Esophagus squamous epithelium (tissue), 5 donors: ENCODE measurements at regions not wholly inside any gene's neighbourhood (a gene's known extent, or its start where the extent isn't known, plus 50 kb on each side); places are given as distances from the start of the nearest gene placed in this dataset.

Experiments used
- DNase-seq: peaks from one replicate; lab custom pipeline; 2025; lab: John Stamatoyannopoulos, UW
- H3K27ac ChIP-seq, 4 donors: fragments of 200-600 bp; sonication (generic); one replicate each; pipeline ENCODE4 v1.5.1; 2016 to 2019; ENCODE audit warnings: mild to moderate bottlenecking in 1 of 4
- H3K27me3 ChIP-seq, 4 donors: fragments of 200-600 bp; sonication (generic); 1 replicate in 3 of 4; 2 replicates in 1 of 4; pipeline versions ENCODE4 v1.5.1 to v1.6.0; 2017 to 2021; ENCODE audit warnings: antibody characterized with exemption in 1 of 4
- H3K36me3 ChIP-seq, 3 donors: fragments of 200-600 bp; sonication (generic); one replicate each; pipeline ENCODE4 v1.5.1; 2016 to 2019
- H3K4me1 ChIP-seq, 3 donors: fragments of 200-600 bp; sonication (generic); one replicate each; pipeline ENCODE4 v1.5.1; 2017 to 2019
- H3K4me3 ChIP-seq, 4 donors: fragments of 200-600 bp; sonication (generic); 1 replicate in 3 of 4; 2 replicates in 1 of 4; pipeline ENCODE4 v1.5.1; 2016 to 2019; ENCODE audit warnings: mild to moderate bottlenecking in 2 of 4, moderate library complexity in 1 of 4
- H3K9me3 ChIP-seq, 3 donors: fragments of 200-600 bp; sonication (generic); one replicate each; pipeline ENCODE4 v1.5.1; 2016 to 2019
- CTCF ChIP-seq, 6 experiments: fragments of 450-650 bp in 4 of 6; fragments of 200-600 bp in 2 of 6; sonication (generic) in 2 of 6; IDR thresholded peaks; one replicate each; pipeline ENCODE4 v1.5.1; 2016 to 2019; ENCODE audit warnings: antibody characterized with exemption in 6 of 6, mild to moderate bottlenecking in 4 of 6, moderate library complexity in 4 of 6
- POLR2A ChIP-seq, 4 donors: fragments of 450-650 bp; IDR thresholded peaks; one replicate each; pipeline ENCODE4 v1.6.1; 2017; ENCODE audit warnings: antibody characterized with exemption in 4 of 4, mild to moderate bottlenecking in 4 of 4, moderate library complexity in 3 of 4
- WGBS, 2 donors: methylation state at CpG; one replicate each; pipeline ENCODE4 v1.1.5; 2018; 5-methylcytosine and 5-hydroxymethylcytosine counted together
- intact Hi-C: fragments of 100-400 bp; cut with DNase I; formaldehyde crosslinking; loops from one replicate; pipeline ENCODE4 v1.15.0; 2022
- donor health status: DM: yes; HTN: yes; CAD: no.

- intact Hi-C loops, result no loop called here
- WGBS, 2 donors, result 66 to 77% methylated on average over 9 of the region's 9 CpGs
Observed at GRCh38 chr14:98189511-98189910, 1082.5 kb downstream of the BCL11B start.

GRCh38 chr14:98189944-98190343 lies 1082.1 kb downstream of the BCL11B start:
- TF ChIP-seq CTCF (IDR thresholded peaks at IDR 0.05) (no peak), POLR2A (IDR thresholded peaks at IDR 0.05) (no peak)
- 83 to 100% methylated on average over 1 of the region's 1 CpG for WGBS, 2 donors
- Histone ChIP-seq H3K27ac (peak overlapping the region in 2 of 4 donors; percentile 31 to 43), H3K9me3 (no peaks in the 10 kb centered on the region), H3K27me3 (no peaks in the 10 kb centered on the region), H3K4me3 (no peak overlapping the region), H3K4me1 (peaks cover 0 to 15% (median 0%) of the 10 kb centered on the region in 3 donors), H3K36me3 (no peaks in the 10 kb centered on the region)
- intact Hi-C loops, result no loop called here
- no peak for DNase-seq

More at GRCh38 chr14:98189511-98189910, 1082.5 kb downstream of the BCL11B start:
- Histone ChIP-seq H3K27ac (peak overlapping the region in 3 of 4 donors; percentile 20 to 52 (median 49)), H3K4me1 (peaks cover 0 to 15% (median 0%) of the 10 kb centered on the region in 3 donors), H3K27me3 (no peaks in the 10 kb centered on the region), H3K4me3 (no peak overlapping the region), H3K9me3 (no peaks in the 10 kb centered on the region), H3K36me3 (no peaks in the 10 kb centered on the region)
- DNase-seq, result no peak
- TF ChIP-seq CTCF (IDR thresholded peaks at IDR 0.05) (no peak), POLR2A (IDR thresholded peaks at IDR 0.05) (peak in 1 of 4 donors; percentile 35)

- Histone ChIP-seq H3K27me3 (no peaks in the 10 kb centered on the region), H3K4me1 (peaks cover 0 to 9% (median 0%) of the 10 kb centered on the region in 3 donors), H3K4me3 (no peak overlapping the region), H3K9me3 (no peaks in the 10 kb centered on the region), H3K27ac (no peak overlapping the region), H3K36me3 (no peaks in the 10 kb centered on the region)
- TF ChIP-seq POLR2A (IDR thresholded peaks at IDR 0.05) (no peak), CTCF (IDR thresholded peaks at IDR 0.05) (no peak)
- no peak for DNase-seq
- 82 to 97% methylated on average over 2 of the region's 2 CpGs for WGBS, 2 donors
- intact Hi-C loops, result no loop called here
Observed at GRCh38 chr14:98192946-98193345, 1079.1 kb downstream of the BCL11B start.

- H3K27me3 ChIP-seq, result no peaks in the 10 kb centered on the region
- no peak overlapping the region for H3K27ac ChIP-seq
- no peaks in the 10 kb centered on the region for H3K36me3 ChIP-seq
- WGBS, 2 donors, result 62 to 63% methylated on average over 2 of the region's 2 CpGs
- intact Hi-C loops, result no loop called here
- no peaks in the 10 kb centered on the region for H3K9me3 ChIP-seq
- TF ChIP-seq CTCF (IDR thresholded peaks at IDR 0.05), result no peak
- TF ChIP-seq POLR2A (IDR thresholded peaks at IDR 0.05), result no peak
- no peak overlapping the region for H3K4me3 ChIP-seq
- DNase-seq, result no peak
- no peaks in the 10 kb centered on the region for H3K4me1 ChIP-seq
Observed at GRCh38 chr14:98194821-98195220, 1077.2 kb downstream of the BCL11B start.

- no peaks in the 10 kb centered on the region for H3K36me3 ChIP-seq
- H3K4me3 ChIP-seq, result no peak overlapping the region
- H3K27me3 ChIP-seq, result no peaks in the 10 kb centered on the region
- H3K9me3 ChIP-seq, result no peaks in the 10 kb centered on the region
- no peak overlapping the region for H3K27ac ChIP-seq
- intact Hi-C loops, result no loop called here
- no peak for TF ChIP-seq POLR2A (IDR thresholded peaks at IDR 0.05)
- no peak for TF ChIP-seq CTCF (IDR thresholded peaks at IDR 0.05)
- no peak for DNase-seq
- H3K4me1 ChIP-seq, result no peaks in the 10 kb centered on the region
- WGBS, 2 donors, result 68 to 74% methylated on average over 3 of the region's 3 CpGs
Observed at GRCh38 chr14:98195256-98195655, 1076.7 kb downstream of the BCL11B start.
